Testis (tissue), 2 donors: ENCODE measurements at regions not wholly inside any gene's neighbourhood (a gene's known extent, or its start where the extent isn't known, plus 50 kb on each side); places are given as distances from the start of the nearest gene placed in this dataset.

Source experiments
- DNase-seq: peaks from one replicate; pipeline ENCODE4 v3.0.0-alpha.2; 2019
- H3K27ac ChIP-seq, 2 donors: fragments of 200-600 bp; sonication (generic); one replicate each; pipeline ENCODE4 v1.5.1; 2019
- H3K27me3 ChIP-seq: fragments of 200-600 bp; sonication (generic); one replicate; pipeline ENCODE4 v1.5.1; 2019
- H3K36me3 ChIP-seq: fragments of 200-600 bp; sonication (generic); one replicate; pipeline ENCODE4 v1.5.1; 2017; ENCODE audit warnings: low read depth; ENCODE audit errors: missing control alignments
- H3K4me1 ChIP-seq: fragments of 200-600 bp; sonication (generic); one replicate; pipeline ENCODE4 v1.5.1; 2019
- H3K4me3 ChIP-seq, 2 donors: fragments of 200-600 bp; sonication (generic); one replicate each; pipeline ENCODE4 v1.5.1; 2017 to 2019
- H3K9me3 ChIP-seq: fragments of 200-600 bp; sonication (generic); one replicate; pipeline ENCODE4 v1.5.1; 2017
- POLR2A ChIP-seq: fragments of 450-650 bp; IDR thresholded peaks from one replicate; pipeline ENCODE4 v1.6.1; 2017; ENCODE audit warnings: antibody characterized with exemption, mild to moderate bottlenecking, moderate library complexity
- WGBS, 2 donors: methylation state at CpG; one replicate each; pipeline ENCODE4 v1.1.5; 2018; 5-methylcytosine and 5-hydroxymethylcytosine counted together
- intact Hi-C: fragments of 100-400 bp; cut with DNase I; formaldehyde crosslinking; loops from one replicate; pipeline ENCODE4 v1.15.1; 2023; ENCODE audit warnings: low total_unique reads
- TF ChIP-seq, protein P1 (sequence below), 3 experiments: fragments of 450-650 bp in 2 of 3; fragments of 200-600 bp in 1 of 3; sonication (generic) in 1 of 3; IDR thresholded peaks; one replicate each; pipeline ENCODE4 v1.5.1; 2016 to 2019; ENCODE audit warnings: antibody characterized with exemption in 3 of 3, mild to moderate bottlenecking in 2 of 3, moderate library complexity in 1 of 3

DNA sequence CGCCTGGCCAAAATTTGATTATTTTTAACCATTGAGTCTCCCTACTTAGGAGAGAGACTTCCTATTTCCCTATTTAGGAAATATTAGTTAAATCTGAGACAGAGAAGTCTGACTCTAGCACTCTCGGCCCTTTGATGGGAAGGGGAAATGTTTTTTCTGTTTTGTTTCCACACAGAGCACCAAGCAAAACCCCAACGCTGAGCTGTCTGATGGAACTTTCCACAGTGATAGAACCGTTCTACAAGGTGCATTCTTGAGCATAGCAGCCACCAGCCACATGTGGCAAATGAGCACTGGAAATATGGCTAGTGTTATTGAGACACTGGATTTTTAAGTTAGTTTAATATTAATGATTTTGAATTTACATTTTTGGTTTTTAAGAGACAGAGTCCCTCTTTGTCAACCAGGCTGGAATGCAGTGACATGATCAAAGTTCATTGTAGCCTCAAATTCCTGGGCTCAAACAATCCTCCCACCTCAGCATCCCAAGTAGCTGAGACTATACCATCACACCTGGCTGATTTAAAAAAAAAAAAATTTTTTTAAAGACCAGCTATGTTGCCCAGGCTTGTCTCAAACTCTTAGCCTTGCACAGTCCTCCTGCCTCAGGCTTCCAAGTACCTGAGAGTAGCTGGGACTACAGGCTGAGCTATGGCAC is 77.3 kb upstream of the GALNT2 start:
- Histone ChIP-seq H3K36me3 (no peaks in the 10 kb centered on the region), H3K27me3 (no peaks in the 10 kb centered on the region), H3K27ac (no peak overlapping the region), H3K9me3 (no peaks in the 10 kb centered on the region), H3K4me1 (peaks cover 8% of the 10 kb centered on the region), H3K4me3 (no peak overlapping the region)
- WGBS, 2 donors = 77 to 86% methylated on average over 4 of the region's 4 CpGs
- TF ChIP-seq, protein P1, sequence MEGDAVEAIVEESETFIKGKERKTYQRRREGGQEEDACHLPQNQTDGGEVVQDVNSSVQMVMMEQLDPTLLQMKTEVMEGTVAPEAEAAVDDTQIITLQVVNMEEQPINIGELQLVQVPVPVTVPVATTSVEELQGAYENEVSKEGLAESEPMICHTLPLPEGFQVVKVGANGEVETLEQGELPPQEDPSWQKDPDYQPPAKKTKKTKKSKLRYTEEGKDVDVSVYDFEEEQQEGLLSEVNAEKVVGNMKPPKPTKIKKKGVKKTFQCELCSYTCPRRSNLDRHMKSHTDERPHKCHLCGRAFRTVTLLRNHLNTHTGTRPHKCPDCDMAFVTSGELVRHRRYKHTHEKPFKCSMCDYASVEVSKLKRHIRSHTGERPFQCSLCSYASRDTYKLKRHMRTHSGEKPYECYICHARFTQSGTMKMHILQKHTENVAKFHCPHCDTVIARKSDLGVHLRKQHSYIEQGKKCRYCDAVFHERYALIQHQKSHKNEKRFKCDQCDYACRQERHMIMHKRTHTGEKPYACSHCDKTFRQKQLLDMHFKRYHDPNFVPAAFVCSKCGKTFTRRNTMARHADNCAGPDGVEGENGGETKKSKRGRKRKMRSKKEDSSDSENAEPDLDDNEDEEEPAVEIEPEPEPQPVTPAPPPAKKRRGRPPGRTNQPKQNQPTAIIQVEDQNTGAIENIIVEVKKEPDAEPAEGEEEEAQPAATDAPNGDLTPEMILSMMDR (IDR thresholded peaks at IDR 0.05) = no peak
- no peak for TF ChIP-seq POLR2A
- DNase-seq = no peak
- intact Hi-C loops = no loop called here

DNA sequence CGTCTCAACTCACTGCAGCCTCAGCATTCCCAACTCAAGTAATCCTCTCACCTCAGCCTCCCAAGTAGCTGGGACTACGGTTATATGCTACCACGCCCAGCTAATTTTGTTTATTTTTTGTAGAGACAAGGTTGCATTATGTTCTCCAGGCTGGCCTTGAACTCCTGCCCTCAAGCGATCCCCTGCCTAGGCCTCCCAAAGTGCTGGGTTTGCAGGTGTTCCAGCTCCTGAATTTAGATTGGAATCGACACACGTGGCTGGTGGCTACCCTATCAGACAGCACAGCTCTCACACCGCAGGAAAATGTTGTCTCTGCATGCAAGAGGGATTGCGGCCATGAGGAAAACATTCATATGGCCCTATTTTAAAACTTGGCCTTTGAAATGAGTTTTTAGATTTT is 76.7 kb upstream of the GALNT2 start:
- Histone ChIP-seq H3K4me1 (peaks cover 8% of the 10 kb centered on the region), H3K27me3 (no peaks in the 10 kb centered on the region), H3K9me3 (no peaks in the 10 kb centered on the region), H3K27ac (no peak overlapping the region), H3K4me3 (no peak overlapping the region), H3K36me3 (no peaks in the 10 kb centered on the region)
- intact Hi-C loops = no loop called here
- 53% methylated on average over 8 of the region's 8 CpGs for WGBS, 2 donors
- no peak for DNase-seq
- TF ChIP-seq POLR2A = no peak
- TF ChIP-seq, protein P1 (IDR thresholded peaks at IDR 0.05) = no peak

GRCh38 chr1:229991104-229991513 is 75.9 kb upstream of the GALNT2 start:
- no peak overlapping the region for H3K27ac ChIP-seq
- 45 to 61% methylated on average over 8 of the region's 8 CpGs for WGBS, 2 donors
- intact Hi-C loops = no loop called here
- TF ChIP-seq, protein P1 (IDR thresholded peaks at IDR 0.05) = no peak
- no peak for TF ChIP-seq POLR2A
- DNase-seq = no peak
- no peaks in the 10 kb centered on the region for H3K27me3 ChIP-seq
- H3K36me3 ChIP-seq = no peaks in the 10 kb centered on the region
- H3K4me3 ChIP-seq = no peak overlapping the region
- H3K4me1 ChIP-seq = peaks cover 8% of the 10 kb centered on the region
- no peaks in the 10 kb centered on the region for H3K9me3 ChIP-seq

GRCh38 chr1:229991724-229992333 is 75.2 kb upstream of the GALNT2 start:
- Histone ChIP-seq H3K9me3 (no peaks in the 10 kb centered on the region), H3K4me1 (peaks cover 8% of the 10 kb centered on the region), H3K4me3 (no peak overlapping the region), H3K27me3 (no peaks in the 10 kb centered on the region), H3K27ac (no peak overlapping the region), H3K36me3 (no peaks in the 10 kb centered on the region)
- intact Hi-C loops = no loop called here
- DNase-seq = no peak
- TF ChIP-seq, protein P1 (IDR thresholded peaks at IDR 0.05) = no peak
- no peak for TF ChIP-seq POLR2A
- 88 to 93% methylated on average over 6 of the region's 6 CpGs for WGBS, 2 donors

GRCh38 chr1:229993060-229993459 is 74.0 kb upstream of the GALNT2 start:
- TF ChIP-seq, protein P1 (IDR thresholded peaks at IDR 0.05) = no peak
- no peak for TF ChIP-seq POLR2A
- Histone ChIP-seq H3K4me1 (peaks cover 8% of the 10 kb centered on the region), H3K4me3 (no peak overlapping the region), H3K27me3 (no peaks in the 10 kb centered on the region), H3K36me3 (no peaks in the 10 kb centered on the region), H3K9me3 (no peaks in the 10 kb centered on the region), H3K27ac (no peak overlapping the region)
- intact Hi-C loops = no loop called here
- no peak for DNase-seq
